PC-3 (cell line): ENCODE measurements at regions not wholly inside any gene's neighbourhood (a gene's known extent, or its start where the extent isn't known, plus 50 kb on each side); places are given as distances from the start of the nearest gene placed in this dataset.

Experiments used
- CTCF ChIP-seq: fragments of 300-600 bp; sonication (generic); conservative IDR thresholded peaks from 2 replicates; pipeline ENCODE4 v1.5.1; 2017; ENCODE audit warnings: antibody characterized with exemption, low read depth, mild to moderate bottlenecking, low read length
- EZH2phosphoT487 ChIP-seq: fragments of 300-600 bp; sonication (generic); IDR thresholded peaks from 2 replicates; pipeline ENCODE4 v1.6.1; 2018; ENCODE audit warnings: mild to moderate bottlenecking, antibody characterized with exemption, low read length, borderline replicate concordance

GRCh38 chr2:226408141-226408540 lies 391.5 kb downstream of the IRS1 start:
- TF ChIP-seq CTCF, result no peak
- no peak for TF ChIP-seq EZH2phosphoT487
